ENCODE measurements at regions not wholly inside any gene's neighbourhood (a gene's known extent, or its start where the extent isn't known, plus 50 kb on each side); places are given as distances from the start of the nearest gene placed in this dataset.

GRCh38 chr6:91350146-91350908, 763.5 kb upstream of the MAP3K7 start:
- TF ChIP-seq CTCF (IDR thresholded peaks at IDR 0.05; ENCODE audit: low read depth, low read length, missing input control) = no peak
- no peak for TF ChIP-seq HNF4G (IDR thresholded peaks at IDR 0.05)
- no peak for TF ChIP-seq RAD21 (IDR thresholded peaks at IDR 0.05)
- TF ChIP-seq TAF1 (conservative IDR thresholded peaks at IDR 0.05) = no peak
- no peak for TF ChIP-seq MAX (IDR thresholded peaks at IDR 0.05)
- TF ChIP-seq FOXA2 (IDR thresholded peaks at IDR 0.05) = no peak
- no peak for TF ChIP-seq SP1 (IDR thresholded peaks at IDR 0.05)
- TF ChIP-seq GABPA (IDR thresholded peaks at IDR 0.05 in 1 of 2, conservative IDR thresholded peaks at IDR 0.05 in 1 of 2) = no peak
- TF ChIP-seq EGR1 (IDR thresholded peaks at IDR 0.05; ENCODE audit: low read depth in 2 of 2) = no peak
- no peak for TF ChIP-seq REST (IDR thresholded peaks at IDR 0.05)
- no peak for TF ChIP-seq ATF3 (IDR thresholded peaks at IDR 0.05)
- no peak for TF ChIP-seq FOXA1 (IDR thresholded peaks at IDR 0.05)

Measured in liver (tissue), 3 donors.